ENCODE measurements at regions not wholly inside any gene's neighbourhood (a gene's known extent, or its start where the extent isn't known, plus 50 kb on each side); places are given as distances from the start of the nearest gene placed in this dataset.

DNA sequence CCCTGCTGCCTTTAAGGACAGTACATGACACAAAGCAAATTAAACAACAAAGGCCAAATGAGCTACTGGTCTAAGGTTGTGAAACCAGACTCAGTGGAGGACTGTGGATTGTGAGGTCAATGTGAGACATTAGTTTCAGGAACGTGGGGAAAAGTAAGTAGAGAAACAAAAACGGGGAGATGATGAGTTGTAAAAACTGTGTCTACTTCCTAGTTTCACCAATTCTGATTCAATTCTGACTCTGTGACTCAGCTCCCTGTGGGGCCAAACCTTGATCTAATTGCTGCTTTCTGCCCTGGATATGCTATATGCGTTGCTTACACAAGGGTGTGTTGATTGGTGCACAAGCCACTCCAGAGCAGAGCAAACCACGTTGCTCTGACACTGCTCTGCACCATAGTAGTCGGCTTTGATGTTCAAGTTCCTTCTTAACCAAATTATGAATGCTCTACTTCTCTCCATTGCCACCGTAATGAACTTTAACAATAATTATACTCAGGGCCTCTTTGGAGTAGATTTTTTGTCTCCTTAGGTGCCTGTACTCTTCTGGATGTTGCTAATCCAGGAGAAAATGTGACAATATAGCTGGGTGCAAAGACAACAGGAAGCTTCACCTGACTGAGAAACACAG lies 1640.1 kb upstream of the CELF4 start:
- TF ChIP-seq, protein P1, sequence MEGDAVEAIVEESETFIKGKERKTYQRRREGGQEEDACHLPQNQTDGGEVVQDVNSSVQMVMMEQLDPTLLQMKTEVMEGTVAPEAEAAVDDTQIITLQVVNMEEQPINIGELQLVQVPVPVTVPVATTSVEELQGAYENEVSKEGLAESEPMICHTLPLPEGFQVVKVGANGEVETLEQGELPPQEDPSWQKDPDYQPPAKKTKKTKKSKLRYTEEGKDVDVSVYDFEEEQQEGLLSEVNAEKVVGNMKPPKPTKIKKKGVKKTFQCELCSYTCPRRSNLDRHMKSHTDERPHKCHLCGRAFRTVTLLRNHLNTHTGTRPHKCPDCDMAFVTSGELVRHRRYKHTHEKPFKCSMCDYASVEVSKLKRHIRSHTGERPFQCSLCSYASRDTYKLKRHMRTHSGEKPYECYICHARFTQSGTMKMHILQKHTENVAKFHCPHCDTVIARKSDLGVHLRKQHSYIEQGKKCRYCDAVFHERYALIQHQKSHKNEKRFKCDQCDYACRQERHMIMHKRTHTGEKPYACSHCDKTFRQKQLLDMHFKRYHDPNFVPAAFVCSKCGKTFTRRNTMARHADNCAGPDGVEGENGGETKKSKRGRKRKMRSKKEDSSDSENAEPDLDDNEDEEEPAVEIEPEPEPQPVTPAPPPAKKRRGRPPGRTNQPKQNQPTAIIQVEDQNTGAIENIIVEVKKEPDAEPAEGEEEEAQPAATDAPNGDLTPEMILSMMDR (IDR thresholded peaks at IDR 0.05), result no peak
- Histone ChIP-seq H3K4me3 (no peak overlapping the region), H3K4me1 (no peaks in the 10 kb centered on the region), H3K27me3 (no peaks in the 10 kb centered on the region), H3K9me3 (no peaks in the 10 kb centered on the region), H3K36me3 (no peaks in the 10 kb centered on the region), H3K27ac (no peak overlapping the region)
- ATAC-seq, result no peak
- DNase-seq, result no peak
- WGBS (ENCODE audit: insufficient coverage, low coverage, low lambda C conversion rate, missing lambda C conversion rate), result 48% methylated on average over 6 of the region's 6 CpGs
- intact Hi-C loops (cut with DNase I), result no loop called here

DNA sequence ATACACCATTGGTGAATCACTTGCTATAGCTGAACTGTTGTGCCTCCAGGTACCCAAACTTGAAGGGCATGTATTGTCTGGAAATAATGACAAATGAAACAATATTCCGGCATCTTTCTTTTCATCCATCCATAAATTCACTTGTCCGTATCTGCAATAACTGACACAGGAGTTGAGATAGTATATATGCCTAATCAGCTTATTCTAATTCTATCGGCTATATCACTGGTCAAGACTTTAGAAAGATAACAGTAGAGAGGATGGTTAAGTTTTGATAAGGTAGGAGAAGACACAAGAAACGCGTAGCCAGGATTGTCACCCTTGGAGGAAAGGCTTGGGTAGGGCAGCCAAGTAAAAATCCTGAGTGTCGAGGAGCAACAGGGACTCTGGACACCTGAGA lies 1634.6 kb upstream of the CELF4 start:
- no peak for ATAC-seq
- no peak for DNase-seq
- no peaks in the 10 kb centered on the region for H3K4me1 ChIP-seq
- TF ChIP-seq POLR2A (IDR thresholded peaks at IDR 0.05), result no peak
- TF ChIP-seq, protein P1 (IDR thresholded peaks at IDR 0.05), result no peak
- no peaks in the 10 kb centered on the region for H3K36me3 ChIP-seq
- WGBS (ENCODE audit: insufficient coverage, low coverage, low lambda C conversion rate, missing lambda C conversion rate), result 73% methylated on average over 6 of the region's 6 CpGs
- no peak overlapping the region for H3K4me3 ChIP-seq
- intact Hi-C loops (cut with DNase I), result no loop called here
- H3K27ac ChIP-seq, result no peak overlapping the region
- H3K9me3 ChIP-seq, result no peaks in the 10 kb centered on the region
- no peaks in the 10 kb centered on the region for H3K27me3 ChIP-seq

DNA sequence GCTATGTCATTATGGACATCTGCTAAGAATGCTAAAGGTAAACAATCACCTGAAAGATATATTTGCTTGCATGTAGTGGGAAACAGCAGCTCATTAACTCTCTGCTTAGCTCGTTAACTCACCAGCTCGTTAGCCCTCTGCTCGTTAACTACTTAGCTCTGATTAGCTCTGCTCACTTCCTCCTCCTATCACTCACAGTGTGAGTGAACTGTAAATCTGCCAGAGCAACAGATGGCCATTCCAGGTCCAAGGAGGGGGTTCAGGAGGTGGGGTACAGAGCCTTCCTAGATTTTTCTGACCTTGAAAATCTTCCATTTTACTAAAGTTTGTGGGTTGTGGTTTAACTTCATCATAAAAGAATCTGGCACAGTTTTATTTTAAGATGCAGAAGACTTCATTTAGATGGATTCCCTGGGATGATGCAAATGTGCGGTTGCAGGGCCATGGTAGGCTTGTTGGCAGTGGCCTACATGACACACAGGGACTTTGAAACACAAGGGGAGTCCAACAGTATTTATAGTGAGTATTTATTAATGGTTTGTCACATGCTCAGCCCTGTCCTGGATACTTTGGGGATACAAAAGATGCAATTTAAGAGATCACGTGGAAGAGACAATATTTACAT lies 1633.7 kb upstream of the CELF4 start:
- no peak for DNase-seq
- 59% methylated on average over 2 of the region's 5 CpGs for WGBS (ENCODE audit: insufficient coverage, low coverage, low lambda C conversion rate, missing lambda C conversion rate)
- H3K27me3 ChIP-seq, result no peaks in the 10 kb centered on the region
- no peak overlapping the region for H3K27ac ChIP-seq
- no peaks in the 10 kb centered on the region for H3K4me1 ChIP-seq
- TF ChIP-seq POLR2A (IDR thresholded peaks at IDR 0.05), result no peak
- TF ChIP-seq, protein P1 (IDR thresholded peaks at IDR 0.05), result no peak
- intact Hi-C loops (cut with DNase I), result no loop called here
- ATAC-seq, result no peak
- H3K9me3 ChIP-seq, result no peaks in the 10 kb centered on the region
- H3K36me3 ChIP-seq, result no peaks in the 10 kb centered on the region
- H3K4me3 ChIP-seq, result no peak overlapping the region

DNA sequence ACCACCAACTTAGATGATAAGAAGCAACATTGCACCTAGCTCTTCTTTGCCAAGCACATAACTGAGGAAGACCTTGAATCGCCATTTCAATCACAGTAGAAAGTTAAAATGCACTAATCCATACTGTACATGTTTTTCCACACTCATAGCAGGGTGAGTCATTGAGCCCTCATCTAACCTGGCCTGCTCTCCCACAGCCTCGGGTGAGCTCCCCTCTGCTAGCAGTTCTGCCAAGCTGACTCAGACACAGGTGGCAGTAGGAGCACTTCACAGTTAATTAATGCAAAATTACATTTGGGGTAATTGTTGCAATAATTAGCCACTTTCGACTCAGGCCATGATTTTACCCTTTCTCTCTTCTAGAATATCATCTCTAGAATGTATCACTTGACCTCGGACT lies 1632.8 kb upstream of the CELF4 start:
- no peaks in the 10 kb centered on the region for H3K9me3 ChIP-seq
- H3K27ac ChIP-seq, result no peak overlapping the region
- H3K27me3 ChIP-seq, result no peaks in the 10 kb centered on the region
- no peaks in the 10 kb centered on the region for H3K36me3 ChIP-seq
- H3K4me3 ChIP-seq, result no peak overlapping the region
- ATAC-seq, result no peak
- 69% methylated on average over 3 of the region's 4 CpGs for WGBS (ENCODE audit: insufficient coverage, low coverage, low lambda C conversion rate, missing lambda C conversion rate)
- no peak for DNase-seq
- intact Hi-C loops (cut with DNase I), result no loop called here
- TF ChIP-seq, protein P1 (IDR thresholded peaks at IDR 0.05), result no peak
- TF ChIP-seq POLR2A (IDR thresholded peaks at IDR 0.05), result no peak
- H3K4me1 ChIP-seq, result no peaks in the 10 kb centered on the region
